ENCODE measurements at regions not wholly inside any gene's neighbourhood (a gene's known extent, or its start where the extent isn't known, plus 50 kb on each side); places are given as distances from the start of the nearest gene placed in this dataset.

DNA sequence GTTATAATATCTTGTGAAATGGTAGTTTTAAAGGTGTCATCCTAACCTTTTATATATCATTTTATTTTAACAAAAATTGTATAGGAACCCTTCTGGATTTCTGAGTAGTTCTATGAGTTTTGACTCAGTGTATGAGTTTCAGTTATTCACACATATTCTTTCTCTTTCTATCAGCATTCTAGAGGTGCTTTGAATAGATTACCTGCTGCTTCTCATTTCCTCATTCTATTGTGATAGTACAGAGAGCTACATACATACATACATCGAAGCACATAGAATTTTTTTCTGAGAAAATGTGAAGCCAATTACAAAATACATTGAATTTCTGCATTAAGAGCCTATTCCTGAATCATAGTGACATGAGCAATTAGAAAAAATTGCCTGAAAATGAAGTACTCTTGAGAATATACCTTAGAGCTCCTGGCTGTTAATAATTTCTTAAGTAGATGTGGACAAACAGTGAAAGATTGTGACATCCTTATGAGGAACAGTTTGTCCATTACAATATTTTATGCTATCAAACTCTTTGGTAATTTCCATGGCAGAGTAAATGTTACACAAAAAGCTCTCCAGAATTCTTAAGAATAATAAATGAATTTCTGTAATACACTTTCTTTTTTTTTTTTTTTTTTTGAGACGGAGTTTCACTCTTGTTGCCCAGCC is 556.6 kb downstream of the TRHDE start:
- DNase-seq (ENCODE audit: low spot score in 2 of 2, unreplicated experiment in 2 of 2) = no peak
- no peak overlapping the region for H3K27ac Mint-ChIP-seq
- H3K36me3 Mint-ChIP-seq = no peaks in the 10 kb centered on the region
- H3K27me3 Mint-ChIP-seq (ENCODE audit: low read depth) = no peaks in the 10 kb centered on the region
- H3K4me3 Mint-ChIP-seq = no peak overlapping the region
- TF ChIP-seq, protein P1, sequence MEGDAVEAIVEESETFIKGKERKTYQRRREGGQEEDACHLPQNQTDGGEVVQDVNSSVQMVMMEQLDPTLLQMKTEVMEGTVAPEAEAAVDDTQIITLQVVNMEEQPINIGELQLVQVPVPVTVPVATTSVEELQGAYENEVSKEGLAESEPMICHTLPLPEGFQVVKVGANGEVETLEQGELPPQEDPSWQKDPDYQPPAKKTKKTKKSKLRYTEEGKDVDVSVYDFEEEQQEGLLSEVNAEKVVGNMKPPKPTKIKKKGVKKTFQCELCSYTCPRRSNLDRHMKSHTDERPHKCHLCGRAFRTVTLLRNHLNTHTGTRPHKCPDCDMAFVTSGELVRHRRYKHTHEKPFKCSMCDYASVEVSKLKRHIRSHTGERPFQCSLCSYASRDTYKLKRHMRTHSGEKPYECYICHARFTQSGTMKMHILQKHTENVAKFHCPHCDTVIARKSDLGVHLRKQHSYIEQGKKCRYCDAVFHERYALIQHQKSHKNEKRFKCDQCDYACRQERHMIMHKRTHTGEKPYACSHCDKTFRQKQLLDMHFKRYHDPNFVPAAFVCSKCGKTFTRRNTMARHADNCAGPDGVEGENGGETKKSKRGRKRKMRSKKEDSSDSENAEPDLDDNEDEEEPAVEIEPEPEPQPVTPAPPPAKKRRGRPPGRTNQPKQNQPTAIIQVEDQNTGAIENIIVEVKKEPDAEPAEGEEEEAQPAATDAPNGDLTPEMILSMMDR (IDR thresholded peaks at IDR 0.05; ENCODE audit: unreplicated experiment) = no peak
- H3K4me1 Mint-ChIP-seq = peaks cover 4% of the 10 kb centered on the region
- peaks cover 7% of the 10 kb centered on the region for H3K9me3 Mint-ChIP-seq

- Mint-ChIP-seq H3K9me3 (peaks cover 4% of the 10 kb centered on the region), H3K4me3 (no peak overlapping the region), H3K36me3 (no peaks in the 10 kb centered on the region), H3K27ac (no peak overlapping the region), H3K4me1 (peaks cover 5% of the 10 kb centered on the region), H3K27me3 (ENCODE audit: low read depth) (no peaks in the 10 kb centered on the region)
- DNase-seq (ENCODE audit: low spot score in 2 of 2, unreplicated experiment in 2 of 2) = no peak
- TF ChIP-seq, protein P1 (IDR thresholded peaks at IDR 0.05; ENCODE audit: unreplicated experiment) = no peak
Observed at GRCh38 chr12:72829838-72830237, 557.7 kb downstream of the TRHDE start.

DNA sequence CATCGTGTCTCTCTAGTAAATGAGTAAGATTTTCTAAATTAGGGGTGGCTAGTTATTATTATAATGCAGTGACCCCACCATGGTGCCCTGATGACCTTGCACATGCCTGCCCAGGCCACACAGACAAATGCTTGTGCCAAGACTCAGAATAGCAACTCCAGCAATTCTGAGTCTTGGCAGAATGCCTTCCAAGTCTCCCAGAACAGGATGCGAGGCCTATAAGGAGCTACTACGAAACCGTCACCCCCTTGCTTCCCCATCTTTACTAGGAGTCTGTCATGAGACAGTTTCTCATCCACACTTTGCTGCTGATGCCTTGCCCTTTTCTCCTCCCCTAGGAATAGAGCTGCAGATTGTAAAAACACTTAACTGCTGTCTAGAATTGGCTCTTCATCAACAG is 559.9 kb downstream of the TRHDE start:
- H3K4me3 Mint-ChIP-seq = no peak overlapping the region
- no peaks in the 10 kb centered on the region for H3K36me3 Mint-ChIP-seq
- H3K9me3 Mint-ChIP-seq = no peaks in the 10 kb centered on the region
- H3K27me3 Mint-ChIP-seq (ENCODE audit: low read depth) = no peaks in the 10 kb centered on the region
- H3K4me1 Mint-ChIP-seq = peaks cover 5% of the 10 kb centered on the region
- no peak for DNase-seq (ENCODE audit: low spot score in 2 of 2, unreplicated experiment in 2 of 2)
- TF ChIP-seq, protein P1 (IDR thresholded peaks at IDR 0.05; ENCODE audit: unreplicated experiment) = no peak
- no peak overlapping the region for H3K27ac Mint-ChIP-seq

DNA sequence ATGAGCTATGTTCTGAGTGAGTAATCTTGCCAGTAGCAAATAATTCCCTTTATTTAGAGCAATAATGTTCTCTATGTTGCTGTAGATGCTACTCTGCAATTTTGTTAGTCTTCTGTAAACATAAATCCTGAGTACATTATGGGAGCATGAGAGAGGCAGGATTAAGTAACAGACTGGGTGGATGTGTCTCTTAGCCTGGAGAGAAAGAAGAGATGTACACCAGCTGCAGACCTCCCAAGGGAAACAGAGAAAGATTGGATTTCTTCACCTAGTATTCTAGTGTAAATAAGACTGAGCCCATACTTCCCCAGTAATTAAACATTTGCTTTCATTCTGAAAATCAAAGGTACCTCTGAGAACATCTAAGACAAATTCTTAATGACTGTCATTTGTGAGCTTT is 564.0 kb downstream of the TRHDE start:
- Mint-ChIP-seq H3K27ac (no peak overlapping the region), H3K4me3 (no peak overlapping the region), H3K27me3 (ENCODE audit: low read depth) (no peaks in the 10 kb centered on the region), H3K4me1 (peaks cover 4% of the 10 kb centered on the region), H3K36me3 (no peaks in the 10 kb centered on the region), H3K9me3 (peaks cover 7% of the 10 kb centered on the region)
- no peak for DNase-seq (ENCODE audit: low spot score in 2 of 2, unreplicated experiment in 2 of 2)
- TF ChIP-seq, protein P1 (IDR thresholded peaks at IDR 0.05; ENCODE audit: unreplicated experiment) = no peak

DNA sequence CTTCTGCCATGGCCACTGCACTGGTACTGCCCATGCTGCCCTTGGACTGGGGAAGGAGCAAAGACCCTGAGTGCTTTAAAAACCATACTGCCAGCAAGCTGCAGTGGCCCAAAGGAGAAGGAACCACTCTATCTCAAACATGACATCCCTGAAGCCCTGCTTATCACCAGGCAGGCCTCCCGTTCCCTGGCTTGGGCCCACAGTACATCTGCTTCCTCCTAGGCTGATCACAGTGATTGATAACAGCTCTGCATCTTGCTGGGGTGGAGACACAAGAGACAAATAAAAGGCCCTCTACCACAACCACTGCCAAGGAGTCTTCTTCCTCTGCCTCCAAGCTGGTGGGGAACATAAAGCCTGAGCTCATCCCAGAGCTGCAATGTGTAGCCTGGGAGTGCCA is 567.5 kb downstream of the TRHDE start:
- H3K27me3 Mint-ChIP-seq (ENCODE audit: low read depth) = no peaks in the 10 kb centered on the region
- H3K9me3 Mint-ChIP-seq = peaks cover 41% of the 10 kb centered on the region
- TF ChIP-seq, protein P1 (IDR thresholded peaks at IDR 0.05; ENCODE audit: unreplicated experiment) = no peak
- peaks cover 2% of the 10 kb centered on the region for H3K36me3 Mint-ChIP-seq
- no peak for DNase-seq (ENCODE audit: low spot score in 2 of 2, unreplicated experiment in 2 of 2)
- no peak overlapping the region for H3K4me3 Mint-ChIP-seq
- no peak overlapping the region for H3K27ac Mint-ChIP-seq
- no peaks in the 10 kb centered on the region for H3K4me1 Mint-ChIP-seq

GRCh38 chr12:72863671-72864070 is 591.5 kb downstream of the TRHDE start:
- H3K4me1 Mint-ChIP-seq = peaks cover 2% of the 10 kb centered on the region
- peaks cover 3% of the 10 kb centered on the region for H3K9me3 Mint-ChIP-seq
- no peak overlapping the region for H3K4me3 Mint-ChIP-seq
- no peaks in the 10 kb centered on the region for H3K36me3 Mint-ChIP-seq
- TF ChIP-seq, protein P1 (IDR thresholded peaks at IDR 0.05; ENCODE audit: unreplicated experiment) = no peak
- no peak for DNase-seq (ENCODE audit: low spot score in 2 of 2, unreplicated experiment in 2 of 2)
- no peaks in the 10 kb centered on the region for H3K27me3 Mint-ChIP-seq (ENCODE audit: low read depth)
- no peak overlapping the region for H3K27ac Mint-ChIP-seq

All from mesothelial cell of epicardium (in vitro differentiated cells).